Fibroblast of pulmonary artery (primary cell): ENCODE measurements at regions not wholly inside any gene's neighbourhood (a gene's known extent, or its start where the extent isn't known, plus 50 kb on each side); places are given as distances from the start of the nearest gene placed in this dataset.

Experiments
- DNase-seq: peaks from one replicate; pipeline ENCODE4 v3.0.0-alpha.2; 2010; ENCODE audit warnings: low read depth
- H3K4me3 ChIP-seq: replicated peaks from 2 replicates; pipeline ENCODE4 v1.5.1; 2011; ENCODE audit warnings: low read depth, mild to moderate bottlenecking, control low read depth, low read length, moderate library complexity
- TF ChIP-seq, protein P1 (sequence below): IDR thresholded peaks from 2 replicates; pipeline ENCODE4 v1.5.1; 2011; ENCODE audit warnings: mild to moderate bottlenecking, control low read depth, low read length, inconsistent platforms; ENCODE audit errors: missing control alignments

DNA sequence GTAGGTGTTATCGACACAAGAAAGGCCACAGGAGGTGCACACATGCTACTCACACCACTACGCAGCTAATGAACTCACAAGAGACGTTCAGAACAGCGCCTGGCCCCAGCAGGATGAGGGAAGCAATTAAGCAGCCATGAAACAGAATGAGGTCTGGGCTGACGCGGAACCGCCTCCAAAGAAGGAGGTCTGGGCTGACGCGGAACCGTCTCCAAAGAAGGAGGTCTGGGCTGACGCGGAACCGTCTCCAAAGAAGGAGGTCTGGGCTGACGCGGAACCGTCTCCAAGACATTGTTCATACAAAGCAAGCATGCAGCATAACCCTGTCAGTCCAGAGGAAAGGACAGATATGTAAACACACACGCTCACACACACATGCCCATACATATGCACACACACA lies 63.2 kb upstream of the ZNF354A start:
- TF ChIP-seq, protein P1, sequence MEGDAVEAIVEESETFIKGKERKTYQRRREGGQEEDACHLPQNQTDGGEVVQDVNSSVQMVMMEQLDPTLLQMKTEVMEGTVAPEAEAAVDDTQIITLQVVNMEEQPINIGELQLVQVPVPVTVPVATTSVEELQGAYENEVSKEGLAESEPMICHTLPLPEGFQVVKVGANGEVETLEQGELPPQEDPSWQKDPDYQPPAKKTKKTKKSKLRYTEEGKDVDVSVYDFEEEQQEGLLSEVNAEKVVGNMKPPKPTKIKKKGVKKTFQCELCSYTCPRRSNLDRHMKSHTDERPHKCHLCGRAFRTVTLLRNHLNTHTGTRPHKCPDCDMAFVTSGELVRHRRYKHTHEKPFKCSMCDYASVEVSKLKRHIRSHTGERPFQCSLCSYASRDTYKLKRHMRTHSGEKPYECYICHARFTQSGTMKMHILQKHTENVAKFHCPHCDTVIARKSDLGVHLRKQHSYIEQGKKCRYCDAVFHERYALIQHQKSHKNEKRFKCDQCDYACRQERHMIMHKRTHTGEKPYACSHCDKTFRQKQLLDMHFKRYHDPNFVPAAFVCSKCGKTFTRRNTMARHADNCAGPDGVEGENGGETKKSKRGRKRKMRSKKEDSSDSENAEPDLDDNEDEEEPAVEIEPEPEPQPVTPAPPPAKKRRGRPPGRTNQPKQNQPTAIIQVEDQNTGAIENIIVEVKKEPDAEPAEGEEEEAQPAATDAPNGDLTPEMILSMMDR = no peak
- no peak for DNase-seq
- H3K4me3 ChIP-seq = no peak overlapping the region

DNA sequence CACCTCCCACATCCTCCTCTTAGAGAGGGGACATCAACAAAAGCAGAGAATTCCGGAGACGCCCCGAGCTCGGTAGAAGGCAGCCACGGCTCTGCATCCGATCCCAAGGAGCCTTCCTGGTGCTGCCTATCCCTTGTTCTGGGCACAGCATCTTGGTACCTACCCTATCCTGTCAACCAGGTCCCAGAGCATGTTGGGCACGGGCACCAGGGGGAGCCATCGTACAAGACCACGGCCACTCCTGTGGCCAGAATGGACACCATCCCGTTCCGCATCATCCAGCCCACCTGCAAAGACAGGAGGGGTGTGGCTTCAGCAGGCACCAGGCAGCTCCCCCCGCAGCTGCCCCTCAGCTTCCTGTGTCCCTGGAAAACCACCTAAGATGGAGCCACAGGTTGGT lies 62.7 kb upstream of the ZNF354A start:
- no peak for DNase-seq
- TF ChIP-seq, protein P1 = no peak
- no peak overlapping the region for H3K4me3 ChIP-seq

DNA sequence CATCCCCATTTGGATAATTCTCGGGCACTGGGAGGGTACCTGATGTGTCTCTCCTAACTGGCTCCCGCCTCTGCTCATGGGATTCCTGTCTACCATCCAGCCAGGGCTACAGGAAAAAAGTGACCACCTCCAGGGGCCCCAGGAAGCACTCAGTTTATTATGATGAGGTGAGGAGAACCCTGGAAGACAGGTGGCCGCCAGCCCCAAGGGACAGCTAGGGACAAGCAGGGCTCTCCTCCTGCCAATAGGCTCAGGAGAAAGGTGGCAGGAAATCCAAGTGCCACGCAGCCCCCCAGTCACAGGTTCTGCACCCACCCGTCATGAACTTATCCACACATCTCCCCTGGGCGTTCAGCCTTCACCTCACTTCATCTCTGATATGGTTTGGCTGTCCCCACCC lies 61.5 kb upstream of the ZNF354A start:
- TF ChIP-seq, protein P1 = no peak
- no peak overlapping the region for H3K4me3 ChIP-seq
- DNase-seq = no peak

DNA sequence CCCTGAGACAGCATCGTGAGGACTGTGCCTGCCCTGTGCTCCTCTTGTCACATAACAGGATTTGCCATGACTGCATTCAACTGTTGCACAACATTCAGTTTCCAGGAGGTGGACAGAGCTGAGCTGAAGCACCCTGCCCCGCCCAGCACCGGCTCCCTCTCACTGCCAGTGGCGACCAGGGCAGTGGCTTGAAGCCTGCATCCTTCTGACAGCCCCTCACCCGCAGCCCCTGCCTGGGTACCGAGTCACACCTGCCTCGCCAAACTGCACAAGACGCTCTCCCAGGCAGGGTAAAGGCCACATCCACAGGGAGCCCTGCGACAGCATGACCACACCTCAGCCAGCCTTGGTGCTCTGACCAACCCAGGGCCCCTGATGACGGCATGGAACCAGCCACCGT lies 59.9 kb upstream of the ZNF354A start:
- TF ChIP-seq, protein P1 = no peak
- no peak for DNase-seq

DNA sequence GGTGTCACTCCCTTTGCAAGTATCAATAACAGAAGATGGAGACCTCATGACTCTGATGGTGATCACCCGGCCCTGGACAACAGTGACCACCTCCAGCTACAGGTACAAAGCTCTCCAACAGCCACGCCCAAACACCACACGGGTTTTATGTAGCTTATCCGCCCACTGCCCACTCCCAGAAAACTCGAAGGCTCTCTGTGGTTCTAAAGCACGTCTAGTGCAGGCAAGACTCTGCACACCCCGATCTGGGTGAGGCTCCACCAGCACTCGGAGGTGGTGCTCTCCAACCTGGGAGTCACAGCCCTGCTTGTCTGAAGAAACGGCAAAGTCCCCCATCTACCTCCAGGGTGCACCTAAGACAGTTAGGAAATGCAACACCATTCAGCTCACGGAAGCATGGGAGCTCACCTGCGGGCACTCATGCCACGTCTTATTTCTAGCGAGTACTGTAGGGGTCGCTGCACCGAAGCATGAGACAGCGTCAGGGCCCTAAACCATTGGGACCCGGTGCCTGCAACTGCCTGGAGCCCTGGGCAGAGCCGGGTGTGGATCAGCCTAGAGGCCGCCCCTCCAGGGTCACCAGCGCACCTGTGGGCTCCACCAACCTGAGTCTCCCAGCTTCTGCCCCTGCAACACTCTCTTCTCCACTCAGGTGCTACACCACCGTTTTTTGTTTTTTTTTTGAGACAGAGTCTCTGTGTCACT lies 58.1 kb upstream of the ZNF354A start:
- no peak overlapping the region for H3K4me3 ChIP-seq
- DNase-seq = no peak
- TF ChIP-seq, protein P1 = no peak

More for the DNA sequence above, 59.9 kb upstream of the ZNF354A start:
- no peak overlapping the region for H3K4me3 ChIP-seq

DNA sequence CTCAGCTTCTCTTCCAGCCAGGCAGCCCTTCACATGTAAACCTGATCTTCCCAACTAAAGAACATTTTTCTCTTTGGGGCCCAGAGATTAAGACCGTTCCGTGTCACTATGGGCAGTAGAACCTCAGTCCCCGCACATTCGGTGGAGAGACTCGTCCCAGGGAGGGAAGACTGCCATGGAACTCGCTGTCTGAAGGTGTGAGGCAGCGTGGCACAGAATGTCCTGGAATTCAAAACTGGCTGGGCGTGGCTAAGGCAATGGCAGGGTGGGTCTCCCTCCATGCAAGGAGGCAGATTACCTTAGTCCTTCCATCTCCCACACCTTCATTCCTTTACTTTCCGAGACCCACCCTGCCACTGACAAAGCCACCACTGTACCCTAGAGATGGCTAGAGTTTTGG lies 57.4 kb upstream of the ZNF354A start:
- TF ChIP-seq, protein P1 = no peak
- DNase-seq = no peak
- no peak overlapping the region for H3K4me3 ChIP-seq
